Stimulated activated CD8-positive, alpha-beta memory T cell treated with anti-CD3 and anti-CD28 coated beads, Interleukin-4, amount 100 ng/mL, for 1 hour (primary cell): ENCODE measurements at regions not wholly inside any gene's neighbourhood (a gene's known extent, or its start where the extent isn't known, plus 50 kb on each side); places are given as distances from the start of the nearest gene placed in this dataset.

Experiments used
- DNase-seq, 2 donors: peaks; one replicate each; pipeline ENCODE4 v3.0.0-alpha.2; 2020; ENCODE audit warnings: low read depth in 2 of 2, low spot score in 1 of 2

DNA sequence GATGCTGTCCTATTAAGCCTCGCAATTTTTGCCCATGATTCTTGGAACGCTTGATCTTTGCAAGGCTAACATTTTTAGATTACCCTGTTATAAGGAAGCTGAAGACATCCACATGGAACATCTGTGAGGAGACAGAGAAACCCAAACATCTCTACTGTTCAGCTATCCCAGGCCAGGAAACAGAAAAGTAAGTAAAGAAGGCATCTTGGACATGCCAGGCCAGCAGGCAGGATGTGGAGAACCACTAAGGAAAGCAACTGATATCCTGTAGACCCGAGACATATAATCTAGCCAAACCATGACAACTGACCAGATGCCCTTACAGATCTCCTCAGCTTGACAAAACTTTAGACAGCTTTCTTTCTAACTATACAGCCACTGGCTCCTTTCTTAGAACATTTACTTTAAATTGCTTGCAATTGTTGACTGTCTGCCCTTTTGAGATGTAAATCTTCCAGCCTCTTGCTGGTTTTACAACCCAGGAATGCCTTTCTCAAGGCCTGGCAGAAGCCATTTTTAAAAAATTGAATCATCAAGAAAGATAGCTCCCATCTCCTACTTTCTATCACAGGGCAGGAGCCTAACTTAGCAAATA lies 255.8 kb upstream of the DACH1 start:
- no peak for DNase-seq

DNA sequence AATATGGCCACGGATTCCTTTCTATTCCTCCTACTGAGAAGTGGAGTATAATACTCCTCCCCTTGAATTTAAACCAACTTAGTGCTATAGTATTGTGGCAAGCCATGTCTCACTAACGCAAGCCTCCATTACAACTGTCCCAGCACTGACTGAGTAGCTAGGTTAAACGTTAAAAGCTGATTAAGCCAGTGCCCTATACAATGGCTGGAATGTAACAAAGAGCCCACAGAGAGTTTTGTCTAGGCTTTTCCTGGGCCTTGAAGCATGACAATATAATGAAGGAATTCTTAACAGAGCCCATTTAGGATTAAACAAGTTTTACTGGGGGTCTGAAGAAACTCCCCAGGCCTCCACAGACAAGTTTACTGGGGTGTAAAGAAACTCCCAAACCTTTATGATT lies 254.5 kb upstream of the DACH1 start:
- no peak for DNase-seq

DNA sequence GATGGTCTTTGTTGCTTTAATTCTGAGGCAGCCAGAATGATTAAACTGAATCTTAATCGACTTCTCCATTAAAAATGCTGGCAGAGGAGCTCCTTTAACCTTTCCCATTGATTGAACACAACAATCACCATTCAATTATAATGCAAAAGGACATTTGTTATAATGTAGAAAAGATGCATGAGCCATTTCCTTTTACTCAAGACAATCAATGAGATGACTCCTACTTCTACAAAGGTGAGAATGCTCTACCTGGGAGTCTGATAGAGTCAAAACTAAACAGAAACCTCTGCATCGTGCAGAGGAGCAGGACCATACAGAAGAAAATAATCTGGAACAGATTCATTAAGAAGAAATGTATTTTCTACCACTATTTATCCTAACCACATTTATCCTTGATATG lies 253.6 kb upstream of the DACH1 start:
- DNase-seq: no peak

DNA sequence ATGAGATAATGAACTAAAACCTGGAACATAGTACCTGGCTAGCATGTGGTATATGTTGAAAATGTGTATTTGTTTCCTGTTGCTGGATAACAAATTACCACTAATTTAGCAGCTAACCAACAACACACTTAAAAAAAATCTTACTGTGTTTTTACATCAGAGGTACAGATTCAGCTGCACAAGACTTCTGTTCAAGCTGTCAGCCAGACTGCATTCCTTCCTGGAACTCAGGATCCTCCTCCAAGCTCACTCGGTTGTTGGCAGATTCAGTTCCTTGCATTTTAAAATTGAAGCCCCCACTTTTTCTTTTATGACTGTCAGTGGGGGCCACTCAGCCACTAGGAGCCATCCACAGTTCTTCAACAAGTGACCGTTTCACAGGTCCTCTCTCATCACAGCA lies 246.9 kb upstream of the DACH1 start:
- DNase-seq: no peak

DNA sequence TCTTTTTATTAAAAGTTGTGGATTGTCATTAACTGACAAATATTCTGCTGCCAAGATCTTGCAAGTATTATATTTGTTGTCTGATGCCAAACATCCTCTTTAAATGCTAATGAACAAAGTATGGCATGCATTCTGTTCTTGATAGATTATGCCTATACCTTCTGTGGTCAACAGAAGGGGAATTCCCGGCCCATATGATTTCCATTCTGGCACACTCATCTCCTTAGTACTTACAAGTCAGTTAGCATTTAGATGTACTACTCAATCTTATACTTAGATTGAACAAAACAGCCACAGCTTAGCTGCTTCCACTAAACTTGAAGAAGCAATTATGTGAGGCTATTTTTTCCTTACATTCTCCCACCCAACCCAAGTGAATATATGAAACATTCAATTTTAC lies 246.1 kb upstream of the DACH1 start:
- DNase-seq: no peak

DNA sequence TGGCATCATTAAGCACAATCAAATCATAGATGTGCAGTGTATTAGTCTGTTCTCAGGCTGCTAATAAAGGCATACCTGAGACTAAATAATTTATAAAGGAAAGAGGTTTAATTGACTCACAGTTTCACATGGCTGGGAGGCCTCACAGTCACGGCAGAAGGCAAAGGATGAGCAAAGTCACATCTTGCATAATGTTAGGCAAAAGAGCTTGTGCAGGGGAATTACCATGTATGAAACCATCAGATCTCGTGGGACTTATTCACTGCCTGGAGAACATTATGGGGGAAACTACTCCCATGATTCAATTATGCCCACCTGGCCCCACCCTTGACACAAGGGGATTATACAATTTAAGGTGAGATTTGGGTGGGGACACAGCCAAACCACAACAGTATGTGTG lies 245.2 kb upstream of the DACH1 start:
- no peak for DNase-seq

DNA sequence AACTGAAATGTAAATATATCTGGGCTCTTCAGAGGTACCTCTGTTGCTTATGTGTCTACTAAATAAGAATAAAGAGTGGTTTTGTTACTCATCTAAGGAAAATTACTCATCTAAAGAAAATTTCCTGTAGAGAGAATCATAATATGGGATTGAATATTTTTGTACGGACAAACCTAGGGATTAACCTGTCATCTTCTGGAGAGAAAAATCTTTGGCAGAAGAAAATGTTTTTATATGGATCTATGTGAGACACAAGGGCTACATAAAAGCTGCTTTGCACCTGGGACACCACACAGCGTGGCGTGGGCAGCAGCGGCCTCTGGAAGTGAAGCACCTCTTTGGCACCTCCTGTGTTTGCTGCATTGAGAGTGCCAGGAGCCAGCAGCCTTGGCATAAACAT lies 242.9 kb upstream of the DACH1 start:
- DNase-seq: no peak

DNA sequence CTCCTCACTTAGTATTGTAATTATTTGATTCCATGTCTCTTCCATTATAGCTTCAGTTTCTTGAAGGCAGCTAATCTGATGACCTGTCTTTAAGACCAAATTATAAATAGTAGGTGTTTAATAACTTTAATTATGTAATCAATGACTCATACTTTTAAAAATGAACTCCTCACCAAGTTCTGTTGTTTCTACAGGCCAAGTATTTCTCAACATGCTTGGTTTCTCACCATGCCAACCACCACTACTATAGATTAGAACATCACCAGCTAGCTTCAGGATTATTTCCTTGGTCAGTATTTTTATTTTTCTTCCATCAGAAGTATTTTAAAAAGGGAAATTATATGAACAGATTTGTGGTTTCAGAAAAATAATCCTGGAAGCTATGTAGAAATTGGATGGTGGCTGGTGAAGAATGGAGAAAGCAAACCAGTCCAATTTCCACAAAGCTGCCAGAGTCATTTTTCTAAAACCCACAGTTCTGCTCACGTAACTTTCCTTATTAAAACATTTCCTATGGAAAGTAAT lies 237.7 kb upstream of the DACH1 start:
- DNase-seq: no peak

DNA sequence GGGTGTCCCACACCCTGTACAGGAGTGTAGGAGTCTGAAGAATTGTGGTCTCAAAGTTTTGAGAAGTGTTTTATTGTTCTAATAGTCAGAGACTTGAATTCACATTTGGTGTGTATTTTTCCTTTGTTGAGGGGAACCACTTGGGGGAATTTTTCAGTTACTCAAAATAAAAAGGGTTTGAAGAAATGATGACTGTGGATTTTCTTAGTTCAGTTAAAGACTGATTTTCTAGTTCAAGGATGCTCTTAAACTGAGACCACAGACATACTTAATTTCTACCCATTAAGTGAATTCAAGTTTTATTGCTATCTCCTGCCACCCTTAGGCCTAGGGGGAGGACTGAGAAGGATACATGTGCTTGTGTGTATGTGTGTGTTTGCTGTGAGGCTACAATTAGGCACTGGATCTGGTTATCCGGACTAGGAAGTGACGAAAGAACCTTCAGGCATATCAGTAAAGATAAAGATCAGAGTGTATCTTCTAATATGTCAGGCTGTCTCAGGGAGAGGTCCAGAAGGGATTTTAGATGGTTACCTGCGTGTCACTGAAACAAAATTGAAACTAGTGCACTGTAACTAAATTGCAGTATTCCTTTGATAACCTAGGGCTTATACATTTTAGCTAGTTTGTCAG lies 234.9 kb upstream of the DACH1 start:
- DNase-seq: no peak

DNA sequence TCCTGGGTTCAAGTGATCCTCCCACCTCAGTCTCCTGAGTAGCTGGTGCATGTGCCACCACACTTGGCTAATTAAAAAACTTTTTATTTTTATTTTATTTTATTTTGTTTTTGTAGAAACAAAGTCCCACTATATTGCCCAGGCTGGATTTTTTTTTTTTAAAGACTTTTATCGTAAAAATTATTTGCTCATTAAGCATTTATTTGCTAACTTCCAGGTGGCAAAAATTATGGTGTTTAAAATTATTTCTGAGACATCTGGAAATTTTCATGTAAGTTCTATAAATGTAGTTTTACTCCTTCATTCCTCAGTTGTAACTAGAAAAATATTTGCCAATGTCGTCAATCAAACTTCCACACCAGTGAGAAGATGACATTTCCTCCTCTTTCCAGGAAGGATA lies 233.3 kb upstream of the DACH1 start:
- DNase-seq: no peak

DNA sequence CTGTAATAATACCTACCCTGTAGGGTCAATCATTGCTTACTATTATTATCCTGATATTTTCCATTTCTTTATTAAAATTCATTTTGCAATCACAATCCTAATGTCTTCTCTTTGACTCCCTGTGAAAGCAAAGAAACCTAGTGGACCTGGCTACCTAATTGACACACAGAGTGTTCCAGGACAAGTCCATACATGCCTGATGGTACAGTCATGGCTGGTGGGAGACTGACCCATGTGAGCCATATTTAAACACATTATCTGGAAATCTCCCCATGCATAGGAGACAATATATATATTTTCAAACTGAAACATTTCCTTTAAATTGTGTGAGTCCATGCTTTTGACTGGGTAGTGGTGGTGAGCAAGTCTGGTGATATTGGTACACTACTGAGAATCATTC lies 230.6 kb upstream of the DACH1 start:
- DNase-seq: no peak

DNA sequence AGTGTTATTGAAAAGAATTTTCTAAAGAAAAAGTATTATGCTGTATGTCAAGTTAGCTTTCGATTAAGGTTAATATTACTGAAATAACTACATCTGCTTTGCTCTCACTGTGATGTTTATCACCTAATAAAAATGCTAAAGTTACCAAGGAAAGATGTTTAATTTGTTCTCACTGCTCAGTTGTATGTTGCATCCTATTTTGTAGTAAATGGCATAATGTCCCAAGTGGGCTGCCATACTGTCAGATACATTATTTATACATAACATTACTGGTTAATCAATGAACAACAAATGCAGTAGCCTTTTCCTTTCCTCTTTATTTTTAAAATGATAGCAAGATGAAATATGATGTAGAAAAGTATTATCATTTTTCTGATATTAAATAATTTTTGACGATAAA lies 226.3 kb upstream of the DACH1 start:
- no peak for DNase-seq

DNA sequence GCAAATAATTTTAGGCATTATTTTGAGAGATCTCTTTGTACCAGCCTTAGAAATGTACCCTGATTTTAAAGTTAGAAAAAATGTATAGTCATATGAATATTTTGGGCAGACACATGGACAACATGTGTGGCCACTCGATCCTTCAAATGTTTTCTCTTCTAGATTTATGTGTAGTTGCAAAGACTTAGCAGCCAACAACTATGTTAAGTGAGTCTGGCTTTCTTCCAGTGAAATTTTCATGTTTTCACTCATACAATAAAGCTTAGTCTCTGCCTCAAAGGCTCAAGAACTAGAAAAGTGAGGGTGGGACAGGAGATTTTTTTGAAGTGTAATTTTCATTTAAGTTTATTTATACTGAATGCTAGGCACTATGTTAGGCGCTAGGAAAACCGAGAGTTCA lies 207.7 kb upstream of the DACH1 start:
- DNase-seq: no peak

DNA sequence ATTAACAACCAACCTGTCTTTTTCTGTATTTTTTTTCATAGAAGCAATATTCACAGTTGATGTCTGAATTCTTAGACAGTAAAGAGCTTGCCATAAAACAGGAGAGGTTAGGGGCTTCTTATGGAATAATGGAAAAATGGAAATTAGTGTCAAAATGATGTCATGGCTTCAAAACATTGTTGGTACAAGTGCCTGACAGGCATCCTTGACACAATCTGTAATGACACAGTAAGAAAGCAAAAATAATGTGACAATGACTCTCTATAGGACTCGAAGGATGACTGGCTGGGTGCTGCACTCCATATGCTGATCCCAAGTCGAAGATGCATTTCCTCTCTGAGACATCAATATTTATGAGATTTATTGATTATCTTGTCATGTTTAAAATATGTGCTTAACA lies 205.3 kb upstream of the DACH1 start:
- no peak for DNase-seq

DNA sequence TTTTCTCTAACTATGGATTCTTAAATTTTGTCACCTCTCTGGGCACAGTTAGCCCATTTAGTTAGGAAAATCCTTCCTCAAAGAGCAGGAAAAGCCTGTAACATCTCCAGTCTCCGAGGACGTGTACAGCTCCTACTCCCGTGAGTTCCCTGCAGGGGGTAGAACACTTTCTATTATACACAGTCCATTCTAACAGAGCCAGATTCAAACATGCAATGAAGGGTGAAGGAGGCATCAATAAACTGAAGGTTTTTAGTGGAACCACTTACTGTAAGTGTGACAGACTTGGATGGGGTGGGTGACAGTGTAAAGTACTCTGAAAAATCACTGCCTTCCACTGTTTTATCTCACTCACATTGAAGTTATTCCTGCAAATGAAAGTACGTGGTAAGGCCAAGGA lies 204.7 kb upstream of the DACH1 start:
- no peak for DNase-seq

DNA sequence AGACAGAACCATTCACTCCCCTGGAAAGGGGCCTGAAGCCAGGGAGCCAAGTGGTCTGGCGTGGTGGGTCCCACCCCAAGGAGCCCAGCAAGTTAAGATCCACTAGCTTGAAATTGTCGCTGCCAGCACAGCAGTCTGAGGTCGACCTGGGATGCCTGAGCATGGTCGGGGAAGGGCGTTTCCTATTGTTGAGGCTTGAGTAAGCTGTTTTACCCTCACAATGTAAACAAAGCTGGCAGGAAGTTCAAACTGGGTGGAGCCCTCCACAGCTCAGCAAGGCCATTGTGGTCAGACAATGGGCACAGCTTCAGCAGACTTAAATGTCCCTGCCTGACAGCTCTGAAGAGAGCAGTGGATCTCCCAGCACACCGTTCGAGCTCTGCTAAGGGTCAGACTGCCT lies 195.6 kb upstream of the DACH1 start:
- no peak for DNase-seq

DNA sequence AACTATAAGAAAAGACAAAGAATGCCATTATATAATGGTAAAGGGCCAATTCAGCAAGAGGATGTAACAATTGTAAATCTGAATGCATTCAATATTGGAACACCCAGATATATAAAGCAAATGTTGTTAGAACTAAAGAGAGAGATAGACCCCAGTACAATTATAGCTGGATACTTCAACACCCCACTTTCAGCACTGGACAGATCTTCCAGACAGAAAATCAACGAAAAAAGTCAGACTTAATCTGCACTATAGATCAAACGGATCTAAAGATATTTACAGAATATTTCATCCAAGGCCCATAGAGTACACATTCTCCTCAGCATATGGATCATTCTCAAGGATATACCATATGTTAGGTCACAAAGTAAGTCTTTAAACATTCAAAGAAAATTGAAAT lies 194.6 kb upstream of the DACH1 start:
- no peak for DNase-seq

DNA sequence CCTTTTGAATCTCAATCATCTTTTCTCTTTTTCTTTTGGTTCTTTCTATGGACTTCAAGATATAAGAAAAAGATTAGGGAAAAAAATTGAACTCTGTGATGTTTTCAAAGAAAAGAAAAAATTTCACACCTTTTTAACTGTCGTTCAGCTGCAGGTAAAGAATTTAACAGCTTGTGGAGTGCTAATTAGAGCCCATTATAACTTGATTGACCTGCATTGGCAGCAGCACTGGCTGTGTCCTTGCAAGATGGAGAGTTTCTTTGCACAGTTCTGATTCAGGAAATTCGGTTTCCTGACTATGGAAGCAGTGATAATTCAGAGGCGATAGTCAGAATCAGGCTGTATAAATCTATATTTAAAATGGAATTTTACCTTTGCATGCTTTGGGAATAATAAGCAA lies 183.2 kb upstream of the DACH1 start:
- DNase-seq: no peak

DNA sequence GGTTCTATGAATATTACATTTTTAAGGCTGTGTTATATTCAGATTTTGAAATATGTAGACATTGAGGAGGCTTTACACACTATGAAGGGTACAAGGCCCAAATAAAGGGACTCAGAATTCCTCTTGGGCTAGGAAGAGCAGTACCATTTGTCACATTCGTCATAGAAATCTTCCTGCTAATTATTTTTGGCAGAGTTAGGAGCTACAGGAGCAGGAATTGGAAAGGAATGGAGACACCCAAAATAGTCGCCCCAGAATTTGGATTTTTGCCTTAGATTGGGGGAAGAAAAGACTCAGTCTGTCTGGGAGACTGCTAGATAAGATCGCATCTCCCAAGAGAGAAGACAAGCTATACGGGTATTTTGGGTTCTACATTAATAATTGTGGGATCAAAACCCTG lies 176.4 kb upstream of the DACH1 start:
- DNase-seq: no peak

DNA sequence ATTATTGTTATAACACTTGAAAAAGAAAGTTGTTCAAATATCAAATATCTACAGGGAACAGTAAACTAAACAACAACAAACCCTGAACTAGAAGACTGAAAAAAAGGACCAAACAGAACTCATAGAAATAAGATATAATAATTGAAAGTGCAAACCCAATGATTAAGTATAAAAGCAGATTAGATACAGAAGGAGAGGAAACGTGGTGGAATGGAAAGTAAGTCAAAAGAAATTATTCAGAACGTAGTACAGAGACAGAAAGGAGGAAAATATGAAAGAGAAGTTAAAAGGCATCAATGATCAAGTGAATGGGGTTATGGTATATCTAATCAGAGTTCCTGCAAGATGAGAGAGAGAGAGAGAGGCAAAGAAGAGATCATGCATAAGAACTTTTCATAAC lies 174.2 kb upstream of the DACH1 start:
- no peak for DNase-seq

DNA sequence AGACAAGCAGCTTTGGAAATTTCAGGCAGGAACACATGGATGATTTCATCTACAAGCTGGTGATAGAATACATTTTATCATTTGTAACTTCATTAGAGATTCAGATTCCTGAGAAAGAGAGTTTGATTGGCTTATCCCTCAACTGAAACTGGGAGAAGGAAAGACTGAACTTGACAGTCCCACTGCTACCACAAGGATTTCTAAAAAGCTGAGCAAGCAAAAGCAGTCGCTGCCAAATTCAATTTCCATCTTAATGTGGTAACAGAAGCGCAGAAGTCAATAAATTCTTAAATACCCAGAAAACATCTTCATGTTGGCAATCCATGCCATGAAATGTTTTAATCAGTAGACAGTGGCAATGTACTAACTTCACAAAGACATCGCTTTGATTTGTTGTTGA lies 172.1 kb upstream of the DACH1 start:
- no peak for DNase-seq

DNA sequence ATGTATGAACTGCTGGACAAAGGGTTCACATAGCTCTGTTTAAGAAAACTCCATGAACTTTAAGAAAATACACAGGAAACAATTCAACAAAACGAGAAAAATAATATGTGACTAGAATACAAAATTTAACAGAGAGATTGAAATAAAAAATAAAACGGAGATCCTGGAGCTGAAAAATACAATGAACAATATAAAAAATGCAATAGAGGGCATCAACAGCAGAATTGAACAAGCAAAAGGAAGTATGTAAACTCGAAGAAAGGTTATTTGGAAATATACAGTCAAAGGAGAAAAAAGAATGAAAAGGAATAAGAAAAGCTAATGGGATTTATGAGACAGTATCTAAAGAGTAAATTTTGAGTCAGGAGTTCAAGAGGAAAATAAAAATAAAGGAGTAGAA lies 163.0 kb upstream of the DACH1 start:
- DNase-seq: no peak

DNA sequence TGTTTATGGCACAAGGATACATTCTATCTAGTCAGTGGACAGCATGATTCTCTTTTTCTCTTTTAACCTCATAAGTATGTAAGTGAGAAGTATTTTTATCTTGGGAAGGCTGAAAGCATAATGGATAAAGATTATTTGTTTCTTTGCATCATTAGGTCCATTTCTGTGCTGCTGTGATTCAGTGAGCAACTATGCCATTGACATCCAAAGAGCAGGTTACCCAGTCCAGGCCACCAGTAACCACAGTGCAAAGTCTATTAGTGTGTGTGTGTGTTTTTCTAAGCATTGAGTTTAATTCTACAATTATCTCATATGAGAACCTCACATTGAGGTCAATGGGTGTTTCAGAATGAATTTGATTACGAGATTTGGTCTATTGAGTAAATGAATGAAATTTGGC lies 158.8 kb upstream of the DACH1 start:
- DNase-seq: no peak
